H9 (cell line): ENCODE measurements at regions not wholly inside any gene's neighbourhood (a gene's known extent, or its start where the extent isn't known, plus 50 kb on each side); places are given as distances from the start of the nearest gene placed in this dataset.

ENCODE experiments used
- DNase-seq: peaks from one replicate; pipeline ENCODE4 v3.0.0-alpha.2; 2017
- H2AFZ ChIP-seq: one replicate; pipeline ENCODE4 v1.6.1; 2013; ENCODE audit warnings: mild to moderate bottlenecking, low read length, control low read depth, moderate library complexity
- H2AK5ac ChIP-seq: 2 replicates; pipeline ENCODE4 v1.6.1; 2013; ENCODE audit warnings: low read length, control low read depth, mixed read lengths; ENCODE audit not compliant: insufficient read length
- H2BK120ac ChIP-seq: one replicate; pipeline ENCODE4 v1.6.1; 2013; ENCODE audit warnings: low read depth, mild to moderate bottlenecking, low read length, control low read depth, inconsistent platforms; ENCODE audit not compliant: poor library complexity, severe bottlenecking
- H2BK12ac ChIP-seq: 2 replicates; pipeline ENCODE4 v1.6.1; 2013; ENCODE audit warnings: low read length, control low read depth, mixed read lengths, low read depth; ENCODE audit not compliant: insufficient read length
- H2BK15ac ChIP-seq: 2 replicates; pipeline ENCODE4 v1.6.1; 2013; ENCODE audit warnings: low read depth, low read length, control low read depth
- H2BK20ac ChIP-seq: one replicate; pipeline ENCODE4 v1.6.1; 2013; ENCODE audit warnings: low read depth, mild to moderate bottlenecking, low read length, control low read depth, inconsistent platforms; ENCODE audit not compliant: poor library complexity, severe bottlenecking
- H2BK5ac ChIP-seq: 2 replicates; pipeline ENCODE4 v1.6.1; 2013; ENCODE audit warnings: low read length, control low read depth, mixed read lengths; ENCODE audit not compliant: insufficient read length
- H3K14ac ChIP-seq: 2 replicates; pipeline ENCODE4 v1.6.1; 2013; ENCODE audit warnings: low read length, control low read depth; ENCODE audit not compliant: insufficient read depth
- H3K18ac ChIP-seq: 2 replicates; pipeline ENCODE4 v1.6.1; 2013; ENCODE audit warnings: low read depth, mild to moderate bottlenecking, mixed read lengths, low read length, control low read depth; ENCODE audit not compliant: insufficient read length
- H3K23ac ChIP-seq: 2 replicates; pipeline ENCODE4 v1.6.1; 2013; ENCODE audit warnings: low read length, control low read depth, mixed read lengths, low read depth; ENCODE audit not compliant: insufficient read length
- H3K23me2 ChIP-seq: 2 replicates; pipeline ENCODE4 v1.6.1; 2013; ENCODE audit warnings: low read depth, mild to moderate bottlenecking, mixed read lengths, low read length, control low read depth; ENCODE audit not compliant: insufficient read length, poor library complexity, severe bottlenecking
- H3K27ac ChIP-seq: 2 replicates; pipeline ENCODE4 v1.5.1; 2013; ENCODE audit warnings: low read length, control low read depth, mixed read lengths, low read depth; ENCODE audit not compliant: insufficient read length
- H3K27me3 ChIP-seq: 2 replicates; pipeline ENCODE4 v1.6.1; 2013; ENCODE audit warnings: low read length, control low read depth, inconsistent platforms; ENCODE audit not compliant: insufficient read depth
- H3K4ac ChIP-seq: 2 replicates; pipeline ENCODE4 v1.6.1; 2013; ENCODE audit warnings: low read depth, mild to moderate bottlenecking, control low read depth, inconsistent platforms, low read length, moderate library complexity
- H3K4me1 ChIP-seq: 2 replicates; pipeline ENCODE4 v1.6.1; 2013; ENCODE audit warnings: low read length, control low read depth, inconsistent platforms; ENCODE audit not compliant: insufficient read depth
- H3K4me2 ChIP-seq: 2 replicates; pipeline ENCODE4 v1.6.1; 2013; ENCODE audit warnings: low read length, control low read depth, mixed read lengths; ENCODE audit not compliant: insufficient read length, insufficient read depth
- H3K56ac ChIP-seq: 2 replicates; pipeline ENCODE4 v1.6.1; 2013; ENCODE audit warnings: low read depth, mild to moderate bottlenecking, mixed read lengths, low read length, control low read depth; ENCODE audit not compliant: insufficient read length
- H3K79me1 ChIP-seq: 2 replicates; pipeline ENCODE4 v1.6.1; 2013; ENCODE audit warnings: low read depth, mild to moderate bottlenecking, moderate library complexity, low read length, control low read depth, inconsistent platforms; ENCODE audit not compliant: insufficient read depth, poor library complexity, severe bottlenecking
- H3K79me2 ChIP-seq: 2 replicates; pipeline ENCODE4 v1.6.1; 2013; ENCODE audit warnings: low read length, control low read depth, inconsistent platforms; ENCODE audit not compliant: insufficient read depth
- H3K9ac ChIP-seq: 2 replicates; pipeline ENCODE4 v1.6.1; 2013; ENCODE audit warnings: low read length, control low read depth, mixed read lengths; ENCODE audit not compliant: insufficient read length; ENCODE audit errors: extremely low read depth
- H3K9me3 ChIP-seq: one replicate; pipeline ENCODE4 v1.6.1; 2013; ENCODE audit warnings: low read depth, low read length, inconsistent platforms; ENCODE audit not compliant: control insufficient read depth
- H3T11ph ChIP-seq: one replicate; pipeline ENCODE4 v1.6.1; 2013; ENCODE audit warnings: mild to moderate bottlenecking, low read length, control low read depth, inconsistent platforms
- H4K20me1 ChIP-seq: one replicate; pipeline ENCODE4 v1.6.1; 2013; ENCODE audit not compliant: control insufficient read depth, insufficient read length, insufficient read depth
- H4K5ac ChIP-seq: 2 replicates; pipeline ENCODE4 v1.6.1; 2013; ENCODE audit warnings: low read depth, mild to moderate bottlenecking, mixed read lengths, low read length, control low read depth; ENCODE audit not compliant: insufficient read length
- H4K8ac ChIP-seq: replicated peaks from 2 replicates; pipeline ENCODE4 v1.6.1; 2013; ENCODE audit warnings: low read length, control low read depth, mixed read lengths, low read depth; ENCODE audit not compliant: insufficient read length
- H4K91ac ChIP-seq: 2 replicates; pipeline ENCODE4 v1.6.1; 2013; ENCODE audit warnings: low read depth, mild to moderate bottlenecking, moderate library complexity, mixed read lengths, low read length, control low read depth; ENCODE audit not compliant: insufficient read length
- H3K27ac Mint-ChIP-seq, 3 experiments: 2 replicates in 2 of 3; 3 replicates in 1 of 3; pipeline ENCODE4 v1.8.0; 2020 to 2021; ENCODE audit warnings: mixed read lengths in 3 of 3, mild to moderate bottlenecking in 1 of 3, moderate library complexity in 1 of 3
- H3K27me3 Mint-ChIP-seq: 2 replicates; pipeline ENCODE4 v1.8.0; 2021; ENCODE audit warnings: low read depth, mild to moderate bottlenecking, moderate library complexity, mixed read lengths
- H3K36me3 Mint-ChIP-seq, 3 experiments: 2 replicates in 2 of 3; 3 replicates in 1 of 3; pipeline ENCODE4 v1.8.0; 2020 to 2021; ENCODE audit warnings: low read depth in 3 of 3, mixed read lengths in 3 of 3; ENCODE audit not compliant: insufficient read depth in 1 of 3
- H3K4me1 Mint-ChIP-seq, 2 experiments: 2 replicates each; pipeline ENCODE4 v1.8.0; 2020; ENCODE audit warnings: mixed read lengths in 2 of 2
- H3K4me3 Mint-ChIP-seq, 2 experiments: 2 replicates in 1 of 2; 3 replicates in 1 of 2; pipeline ENCODE4 v1.8.0; 2020 to 2021; ENCODE audit warnings: mild to moderate bottlenecking in 2 of 2, mixed read lengths in 2 of 2, moderate library complexity in 1 of 2
- H3K9me3 Mint-ChIP-seq, 2 experiments: 2 replicates in 1 of 2; 3 replicates in 1 of 2; pipeline ENCODE4 v1.8.0; 2020; ENCODE audit warnings: mild to moderate bottlenecking in 2 of 2, mixed read lengths in 2 of 2, moderate library complexity in 1 of 2
- CTCF ChIP-seq: fragments of 200-600 bp; sonication (generic); conservative IDR thresholded peaks from 3 replicates; pipeline ENCODE4 v1.8.0; 2021; ENCODE audit warnings: antibody characterized with exemption, mild to moderate bottlenecking
- WGBS: extraction: QIAGEN DNeasy Blood & Tissue Kit; methylation state at CpG from one replicate; pipeline ENCODE4 v1.1.7; 2013; ENCODE audit warnings: missing lambda C conversion rate, low lambda C conversion rate, mixed read lengths; ENCODE audit not compliant: insufficient read length; ENCODE audit errors: extremely low coverage; 5-methylcytosine and 5-hydroxymethylcytosine counted together

DNA sequence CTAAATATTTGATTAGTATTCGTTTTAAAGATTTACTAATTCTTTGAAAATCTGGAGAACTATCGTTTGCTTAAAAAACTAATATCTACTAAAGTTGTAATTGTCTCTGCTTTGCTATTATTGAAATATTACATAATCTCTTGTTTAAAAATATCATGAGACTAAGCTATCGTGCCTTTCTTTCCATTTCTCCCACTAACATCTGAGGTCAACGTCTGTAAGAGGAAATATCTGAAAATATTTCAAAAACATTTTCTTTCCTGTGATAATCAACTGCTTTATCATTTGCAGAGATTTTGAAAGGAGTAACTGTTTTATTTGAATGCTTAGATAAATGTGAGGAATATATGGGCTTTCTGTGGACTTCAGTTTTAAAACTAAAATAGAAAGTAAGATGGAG is 694.1 kb downstream of the USP25 start:
- no peak overlapping the region for H3K56ac ChIP-seq
- Mint-ChIP-seq H3K9me3 (no peaks in the 10 kb centered on the region; a peak in 1 of 5 replicates), H3K4me3 (no peak overlapping the region), H3K27ac (no peak overlapping the region), H3K4me1 (no peaks in the 10 kb centered on the region), H3K36me3 (no peaks in the 10 kb centered on the region), H3K27me3 (no peaks in the 10 kb centered on the region)
- no peak overlapping the region for H2BK5ac ChIP-seq
- no peak overlapping the region for H2AK5ac ChIP-seq
- 100% methylated on average over 1 of the region's 4 CpGs for WGBS
- no peak overlapping the region for H3K9ac ChIP-seq
- H3T11ph ChIP-seq = no peak overlapping the region
- TF ChIP-seq CTCF = no peak
- no peak overlapping the region for H3K14ac ChIP-seq
- no peaks in the 10 kb centered on the region for H4K20me1 ChIP-seq
- no peak overlapping the region for H3K18ac ChIP-seq
- no peak overlapping the region for H2BK20ac ChIP-seq
- no peak overlapping the region for H2AFZ ChIP-seq
- H3K23me2 ChIP-seq = no peaks in the 10 kb centered on the region
- no peaks in the 10 kb centered on the region for H3K27me3 ChIP-seq
- H2BK12ac ChIP-seq = no peak overlapping the region
- H4K5ac ChIP-seq = no peak overlapping the region
- H3K23ac ChIP-seq = no peak overlapping the region
- no peak overlapping the region for H4K8ac ChIP-seq
- H3K4me2 ChIP-seq = no peak overlapping the region
- H2BK15ac ChIP-seq = no peak overlapping the region
- H2BK120ac ChIP-seq = no peak overlapping the region
- H3K79me1 ChIP-seq = no peaks in the 10 kb centered on the region
- no peaks in the 10 kb centered on the region for H3K79me2 ChIP-seq
- no peaks in the 10 kb centered on the region for H3K9me3 ChIP-seq
- H3K27ac ChIP-seq = no peak overlapping the region
- no peak overlapping the region for H3K4ac ChIP-seq
- DNase-seq = no peak
- no peak overlapping the region for H4K91ac ChIP-seq
- no peaks in the 10 kb centered on the region for H3K4me1 ChIP-seq
